ENCODE measurements at regions not wholly inside any gene's neighbourhood (a gene's known extent, or its start where the extent isn't known, plus 50 kb on each side); places are given as distances from the start of the nearest gene placed in this dataset.

DNA sequence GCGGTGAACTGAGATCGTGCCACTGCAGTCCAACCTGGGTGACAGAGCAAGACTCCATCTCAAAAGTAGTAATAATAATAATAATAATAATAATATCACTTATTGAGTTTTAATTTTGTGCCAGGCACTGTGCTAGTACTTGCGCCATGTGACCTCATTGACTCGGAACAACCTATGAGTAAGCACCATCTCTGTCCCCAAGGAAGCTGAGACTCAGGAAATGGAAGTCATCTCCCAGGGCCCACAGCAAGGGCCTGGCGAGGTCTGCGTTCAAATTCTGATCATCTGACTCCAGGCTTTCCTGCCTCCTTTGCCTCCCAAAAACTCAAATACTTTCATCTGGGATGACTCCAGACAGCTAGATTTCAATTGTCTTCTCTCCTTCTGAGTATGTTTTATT, 162.9 kb downstream of the SEC14L1 start:
- H3K9me3 ChIP-seq (ENCODE audit: control insufficient read depth, insufficient read depth, low read depth, low read length): peaks cover 7% of the 10 kb centered on the region; the same call in 1 of the 2 replicates
- H3K36me3 ChIP-seq (ENCODE audit: control insufficient read depth, insufficient read depth, low read length): peaks cover 6% of the 10 kb centered on the region; the same call in 1 of the 2 replicates
- H3K4me1 ChIP-seq (ENCODE audit: control insufficient read depth, insufficient read depth, low read length): peaks cover 21% of the 10 kb centered on the region; the same call in 1 of the 2 replicates
- H3K9ac ChIP-seq (ENCODE audit: low read length): no peak overlapping the region
- no peaks in the 10 kb centered on the region for H3K27me3 ChIP-seq (ENCODE audit: control insufficient read depth, insufficient read depth, low read length)
- H3K4me3 ChIP-seq (ENCODE audit: low read depth, low read length): no peak overlapping the region
- 0 out of 2 replicates have a peak overlapping the region, but pooled peaks have one; percentile 20 for H3K27ac ChIP-seq (ENCODE audit: low read depth, low read length)

GRCh38 chr17:77304051-77304745, 163.4 kb downstream of the SEC14L1 start:
- no peak overlapping the region for H3K9ac ChIP-seq (ENCODE audit: low read length)
- H3K27me3 ChIP-seq (ENCODE audit: control insufficient read depth, insufficient read depth, low read length): no peaks in the 10 kb centered on the region
- peaks cover 20% of the 10 kb centered on the region; the same call in 1 of the 2 replicates for H3K4me1 ChIP-seq (ENCODE audit: control insufficient read depth, insufficient read depth, low read length)
- no peak overlapping the region for H3K4me3 ChIP-seq (ENCODE audit: low read depth, low read length)
- H3K36me3 ChIP-seq (ENCODE audit: control insufficient read depth, insufficient read depth, low read length): peaks cover 10% of the 10 kb centered on the region; the same call in 1 of the 2 replicates
- H3K27ac ChIP-seq (ENCODE audit: low read depth, low read length): 0 out of 2 replicates have a peak overlapping the region, but pooled peaks have one; percentile 20
- H3K9me3 ChIP-seq (ENCODE audit: control insufficient read depth, insufficient read depth, low read depth, low read length): peaks cover 1% of the 10 kb centered on the region; the same call in 1 of the 2 replicates

GRCh38 chr17:77304746-77305473, 164.1 kb downstream of the SEC14L1 start:
- Histone ChIP-seq H3K36me3 (ENCODE audit: control insufficient read depth, insufficient read depth, low read length) (peaks cover 10% of the 10 kb centered on the region; the same call in 1 of the 2 replicates), H3K27me3 (ENCODE audit: control insufficient read depth, insufficient read depth, low read length) (no peaks in the 10 kb centered on the region), H3K4me3 (ENCODE audit: low read depth, low read length) (no peak overlapping the region), H3K27ac (ENCODE audit: low read depth, low read length) (no peak overlapping the region), H3K4me1 (ENCODE audit: control insufficient read depth, insufficient read depth, low read length) (peaks cover 20% of the 10 kb centered on the region; the same call in 1 of the 2 replicates), H3K9ac (ENCODE audit: low read length) (no peak overlapping the region), H3K9me3 (ENCODE audit: control insufficient read depth, insufficient read depth, low read depth, low read length) (no peaks in the 10 kb centered on the region)

DNA sequence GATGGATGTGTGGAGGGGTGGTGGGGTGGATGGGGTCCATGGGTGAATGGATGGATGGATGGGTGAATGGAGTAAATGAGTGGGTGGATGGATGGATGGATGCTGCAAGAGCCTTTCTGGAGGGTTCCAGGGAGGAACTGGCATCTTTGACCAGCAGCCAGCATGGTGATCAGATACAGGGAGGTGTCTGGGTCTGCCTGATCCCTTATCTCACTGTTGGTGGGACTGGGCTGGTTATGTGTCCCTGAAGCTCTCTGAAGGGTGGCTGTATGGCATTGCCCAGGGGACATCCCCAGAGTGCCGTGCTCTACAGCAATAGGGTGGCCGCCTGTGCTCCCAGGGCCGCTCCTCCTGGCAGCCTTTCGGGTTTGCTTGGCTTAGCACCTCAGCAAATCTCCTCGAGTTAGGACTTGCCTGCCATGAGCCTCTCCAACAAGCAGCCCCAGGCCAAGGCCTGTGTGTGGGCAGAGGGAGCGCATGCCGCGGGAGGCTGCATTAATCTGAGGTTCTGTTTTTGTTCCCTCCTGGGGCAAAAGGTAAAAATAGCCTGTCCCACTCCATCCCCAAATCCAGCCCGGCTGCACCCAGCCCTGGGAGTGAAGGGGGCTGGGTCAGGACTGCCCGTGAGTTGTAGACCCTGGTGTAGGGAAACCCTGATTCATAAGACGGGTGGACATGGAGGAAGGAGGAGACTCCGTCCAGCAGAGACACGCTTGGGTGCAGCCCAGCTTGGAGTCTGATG, 165.4 kb downstream of the SEC14L1 start:
- Histone ChIP-seq H3K27ac (ENCODE audit: low read depth, low read length) (no peak overlapping the region), H3K4me1 (ENCODE audit: control insufficient read depth, insufficient read depth, low read length) (peaks cover 20% of the 10 kb centered on the region; the same call in 1 of the 2 replicates), H3K9ac (ENCODE audit: low read length) (no peak overlapping the region), H3K36me3 (ENCODE audit: control insufficient read depth, insufficient read depth, low read length) (peaks cover 17% of the 10 kb centered on the region; the same call in 1 of the 2 replicates), H3K4me3 (ENCODE audit: low read depth, low read length) (no peak overlapping the region), H3K9me3 (ENCODE audit: control insufficient read depth, insufficient read depth, low read depth, low read length) (no peaks in the 10 kb centered on the region), H3K27me3 (ENCODE audit: control insufficient read depth, insufficient read depth, low read length) (no peaks in the 10 kb centered on the region)

DNA sequence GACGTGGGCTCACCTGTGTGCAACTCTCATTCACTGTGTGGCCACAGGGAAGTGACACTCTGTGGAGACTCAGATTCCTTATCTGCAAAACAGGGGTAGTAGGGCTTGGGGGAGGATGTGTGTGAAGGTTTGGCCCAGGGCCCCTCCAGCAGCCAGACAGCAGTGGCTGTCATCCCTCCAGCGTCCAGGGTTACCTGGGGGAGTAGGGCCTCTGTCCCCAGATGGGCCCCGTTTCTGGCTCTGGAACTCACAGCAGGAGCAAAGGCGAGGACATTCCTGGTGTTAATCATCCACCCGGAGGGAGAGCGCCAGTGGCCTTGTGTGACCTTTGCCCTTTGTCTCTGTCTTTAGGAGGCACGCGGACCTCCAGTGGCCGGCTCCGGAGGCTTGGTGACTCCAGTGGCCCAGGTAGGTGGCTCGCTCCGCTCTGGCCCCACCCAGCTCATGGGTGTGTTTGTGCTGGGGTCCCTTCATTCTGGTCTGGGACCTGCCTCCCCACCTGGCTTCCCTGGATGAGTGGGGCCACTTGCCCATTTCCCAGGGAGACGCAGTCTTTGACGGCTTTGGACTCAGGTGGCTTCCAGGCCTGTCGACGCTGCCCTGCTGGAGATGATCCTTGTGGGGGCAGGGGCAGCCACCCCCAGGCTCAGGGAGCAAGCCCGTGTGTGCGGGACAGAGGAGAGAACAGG, 166.2 kb downstream of the SEC14L1 start:
- no peak overlapping the region for H3K9ac ChIP-seq (ENCODE audit: low read length)
- H3K27ac ChIP-seq (ENCODE audit: low read depth, low read length): no peak overlapping the region
- H3K4me3 ChIP-seq (ENCODE audit: low read depth, low read length): no peak overlapping the region
- peaks cover 23% of the 10 kb centered on the region; the same call in 1 of the 2 replicates for H3K4me1 ChIP-seq (ENCODE audit: control insufficient read depth, insufficient read depth, low read length)
- peaks cover 17% of the 10 kb centered on the region; the same call in 1 of the 2 replicates for H3K36me3 ChIP-seq (ENCODE audit: control insufficient read depth, insufficient read depth, low read length)
- H3K27me3 ChIP-seq (ENCODE audit: control insufficient read depth, insufficient read depth, low read length): no peaks in the 10 kb centered on the region
- no peaks in the 10 kb centered on the region for H3K9me3 ChIP-seq (ENCODE audit: control insufficient read depth, insufficient read depth, low read depth, low read length)

GRCh38 chr17:77307479-77308198, 166.9 kb downstream of the SEC14L1 start:
- H3K9me3 ChIP-seq (ENCODE audit: control insufficient read depth, insufficient read depth, low read depth, low read length): no peaks in the 10 kb centered on the region
- H3K4me1 ChIP-seq (ENCODE audit: control insufficient read depth, insufficient read depth, low read length): peaks cover 23% of the 10 kb centered on the region; the same call in 1 of the 2 replicates
- H3K27ac ChIP-seq (ENCODE audit: low read depth, low read length): no peak overlapping the region
- H3K9ac ChIP-seq (ENCODE audit: low read length): no peak overlapping the region
- no peaks in the 10 kb centered on the region for H3K27me3 ChIP-seq (ENCODE audit: control insufficient read depth, insufficient read depth, low read length)
- no peak overlapping the region for H3K4me3 ChIP-seq (ENCODE audit: low read depth, low read length)
- peaks cover 17% of the 10 kb centered on the region; the same call in 1 of the 2 replicates for H3K36me3 ChIP-seq (ENCODE audit: control insufficient read depth, insufficient read depth, low read length)

GRCh38 chr17:77308861-77309726, 168.3 kb downstream of the SEC14L1 start:
- peaks cover 17% of the 10 kb centered on the region; the same call in 1 of the 2 replicates for H3K36me3 ChIP-seq (ENCODE audit: control insufficient read depth, insufficient read depth, low read length)
- H3K4me1 ChIP-seq (ENCODE audit: control insufficient read depth, insufficient read depth, low read length): peaks cover 26% of the 10 kb centered on the region; the same call in 1 of the 2 replicates
- H3K27ac ChIP-seq (ENCODE audit: low read depth, low read length): no peak overlapping the region
- H3K4me3 ChIP-seq (ENCODE audit: low read depth, low read length): no peak overlapping the region
- H3K9ac ChIP-seq (ENCODE audit: low read length): no peak overlapping the region
- no peaks in the 10 kb centered on the region for H3K9me3 ChIP-seq (ENCODE audit: control insufficient read depth, insufficient read depth, low read depth, low read length)
- no peaks in the 10 kb centered on the region for H3K27me3 ChIP-seq (ENCODE audit: control insufficient read depth, insufficient read depth, low read length)

- Histone ChIP-seq H3K9me3 (ENCODE audit: control insufficient read depth, insufficient read depth, low read depth, low read length) (no peaks in the 10 kb centered on the region), H3K9ac (ENCODE audit: low read length) (no peak overlapping the region), H3K4me1 (ENCODE audit: control insufficient read depth, insufficient read depth, low read length) (peaks cover 20% of the 10 kb centered on the region; the same call in 1 of the 2 replicates), H3K27me3 (ENCODE audit: control insufficient read depth, insufficient read depth, low read length) (no peaks in the 10 kb centered on the region), H3K27ac (ENCODE audit: low read depth, low read length) (no peak overlapping the region), H3K36me3 (ENCODE audit: control insufficient read depth, insufficient read depth, low read length) (peaks cover 17% of the 10 kb centered on the region; the same call in 1 of the 2 replicates), H3K4me3 (ENCODE audit: low read depth, low read length) (no peak overlapping the region)
Observed at GRCh38 chr17:77310336-77310735, 169.6 kb downstream of the SEC14L1 start.

DNA sequence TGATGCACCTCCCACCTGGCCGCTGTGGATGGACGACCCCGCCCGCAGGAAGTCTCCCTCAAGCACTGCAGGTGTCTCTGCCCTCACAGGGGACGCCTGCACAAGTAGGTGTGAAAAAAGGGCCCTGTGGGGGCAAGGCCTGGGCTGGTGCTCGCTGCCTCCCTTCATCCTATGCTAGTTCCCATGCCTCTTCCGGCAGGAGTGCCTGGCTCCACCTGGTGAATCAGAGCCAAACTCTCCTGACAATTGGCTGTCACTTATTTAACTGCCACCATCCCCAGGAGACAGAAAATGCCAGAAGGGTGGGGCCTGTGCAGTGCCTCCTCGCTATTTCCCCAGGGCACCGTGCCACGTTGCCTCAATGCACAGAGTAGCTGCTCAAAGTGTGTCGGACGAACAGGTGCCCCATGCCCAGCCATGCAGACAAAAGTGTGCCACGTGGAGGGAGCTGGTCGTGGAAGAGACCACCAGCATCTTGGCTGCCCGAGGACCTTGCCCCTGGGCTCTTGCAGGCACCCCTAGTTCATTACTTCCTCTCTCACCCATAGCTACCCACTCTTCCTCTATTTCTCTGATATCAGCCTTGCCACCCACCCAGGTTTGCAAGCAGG, 170.7 kb downstream of the SEC14L1 start:
- Histone ChIP-seq H3K9me3 (ENCODE audit: control insufficient read depth, insufficient read depth, low read depth, low read length) (no peaks in the 10 kb centered on the region), H3K9ac (ENCODE audit: low read length) (no peak overlapping the region), H3K27me3 (ENCODE audit: control insufficient read depth, insufficient read depth, low read length) (no peaks in the 10 kb centered on the region), H3K4me1 (ENCODE audit: control insufficient read depth, insufficient read depth, low read length) (peaks cover 26% of the 10 kb centered on the region), H3K4me3 (ENCODE audit: low read depth, low read length) (no peak overlapping the region), H3K36me3 (ENCODE audit: control insufficient read depth, insufficient read depth, low read length) (peaks cover 17% of the 10 kb centered on the region; the same call in 1 of the 2 replicates), H3K27ac (ENCODE audit: low read depth, low read length) (no peak overlapping the region)
